ENCODE measurements at regions not wholly inside any gene's neighbourhood (a gene's known extent, or its start where the extent isn't known, plus 50 kb on each side); places are given as distances from the start of the nearest gene placed in this dataset.

GRCh38 chr5:58255386-58255785 lies 204.5 kb downstream of the PLK2 start (continued):
- TF ChIP-seq USF2 (IDR thresholded peaks at IDR 0.05; ENCODE audit: borderline replicate concordance, low read depth, low read length) = no peak
- no peak for TF ChIP-seq RXRA (IDR thresholded peaks at IDR 0.05; ENCODE audit: borderline replicate concordance, low read depth)

DNA sequence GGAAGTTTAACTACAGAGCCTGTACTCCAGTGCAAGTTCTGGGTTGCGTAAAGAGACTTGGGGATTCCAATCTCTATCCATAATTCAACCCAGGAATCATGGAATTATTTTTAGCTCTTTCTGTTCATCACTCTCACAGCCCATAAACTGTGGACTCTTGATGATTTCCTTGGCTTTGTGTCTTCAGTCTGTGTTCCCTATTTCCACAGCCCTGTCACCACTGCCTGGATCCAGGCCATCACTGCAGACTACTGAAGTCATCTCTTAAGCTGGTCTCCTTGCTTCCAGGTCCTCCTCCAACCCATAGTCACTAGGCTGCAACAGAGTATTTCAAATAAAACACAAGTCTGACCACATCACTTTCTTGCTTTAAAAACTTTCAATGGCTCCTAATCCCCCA lies 211.7 kb downstream of the PLK2 start:
- ChIA-PET CTCF (no interaction called here), POLR2A (no interaction called here)
- Histone ChIP-seq H3K4me2 (no peak overlapping the region), H3K27ac (ENCODE audit: low read depth in 2 of 2, low read length in 1 of 2) (no peak overlapping the region), H3F3A (replicated peaks; ENCODE audit: insufficient read depth) (peaks cover 4% of the 10 kb centered on the region), H3K4me1 (ENCODE audit: control insufficient read depth in 1 of 2, insufficient read depth in 2 of 2, low read depth in 1 of 2, low read length in 1 of 2) (peaks cover 0 to 6% of the 10 kb centered on the region in 2 experiments; a peak in 1 of 4 replicates), H2AFZ (ENCODE audit: low read depth) (no peak overlapping the region), H3K36me3 (replicated peaks in 1 of 2; ENCODE audit: control insufficient read depth in 1 of 2, insufficient read depth in 2 of 2, low read length in 1 of 2) (no peaks in the 10 kb centered on the region), H3K27me3 (ENCODE audit: insufficient read depth) (no peaks in the 10 kb centered on the region), H3K9me2 (no peaks in the 10 kb centered on the region), H3K79me2 (ENCODE audit: insufficient read depth) (no peaks in the 10 kb centered on the region), H3K9ac (no peak overlapping the region), H3K4me3 (ENCODE audit: low read depth in 2 of 2, low read length in 1 of 2) (no peak overlapping the region), H4K20me1 (ENCODE audit: insufficient read depth) (no peaks in the 10 kb centered on the region), H3K9me3 (no peaks in the 10 kb centered on the region)
- TF ChIP-seq FOSL2 (IDR thresholded peaks at IDR 0.05; ENCODE audit: borderline replicate concordance, low read depth) (no peak), RXRA (IDR thresholded peaks at IDR 0.05; ENCODE audit: borderline replicate concordance, low read depth) (no peak), FOXM1 (IDR thresholded peaks at IDR 0.05; ENCODE audit: low read depth) (no peak), TEAD4 (IDR thresholded peaks at IDR 0.05; ENCODE audit: borderline replicate concordance, insufficient read depth) (no peak), IRF3 (IDR thresholded peaks at IDR 0.05; ENCODE audit: low read depth, low read length) (no peak), CHD2 (IDR thresholded peaks at IDR 0.05; ENCODE audit: low read length, partially characterized antibody) (no peak), RFX5 (IDR thresholded peaks at IDR 0.05; ENCODE audit: low read length) (no peak), ELF1 (IDR thresholded peaks at IDR 0.05) (no peak), MAX (IDR thresholded peaks at IDR 0.05; ENCODE audit: low read depth) (no peak), NFIC (IDR thresholded peaks at IDR 0.05; ENCODE audit: borderline replicate concordance) (no peak), SIN3A (IDR thresholded peaks at IDR 0.05; ENCODE audit: borderline replicate concordance, low read depth, low read length) (no peak), USF1 (IDR thresholded peaks at IDR 0.05; ENCODE audit: borderline replicate concordance, low read depth) (no peak), MXI1 (IDR thresholded peaks at IDR 0.05; ENCODE audit: low read depth, low read length) (no peak), TCF12 (IDR thresholded peaks at IDR 0.05) (no peak), MEF2A (IDR thresholded peaks at IDR 0.05; ENCODE audit: borderline replicate concordance, low read depth) (no peak), RCOR1 (IDR thresholded peaks at IDR 0.05; ENCODE audit: low read length) (no peak), EZH2phosphoT487 (IDR thresholded peaks at IDR 0.05; ENCODE audit: borderline replicate concordance, low read depth) (no peak), GATA2 (CRISPR knock-in tag; IDR thresholded peaks at IDR 0.05) (no peak)
- TF ChIP-seq, protein P1, sequence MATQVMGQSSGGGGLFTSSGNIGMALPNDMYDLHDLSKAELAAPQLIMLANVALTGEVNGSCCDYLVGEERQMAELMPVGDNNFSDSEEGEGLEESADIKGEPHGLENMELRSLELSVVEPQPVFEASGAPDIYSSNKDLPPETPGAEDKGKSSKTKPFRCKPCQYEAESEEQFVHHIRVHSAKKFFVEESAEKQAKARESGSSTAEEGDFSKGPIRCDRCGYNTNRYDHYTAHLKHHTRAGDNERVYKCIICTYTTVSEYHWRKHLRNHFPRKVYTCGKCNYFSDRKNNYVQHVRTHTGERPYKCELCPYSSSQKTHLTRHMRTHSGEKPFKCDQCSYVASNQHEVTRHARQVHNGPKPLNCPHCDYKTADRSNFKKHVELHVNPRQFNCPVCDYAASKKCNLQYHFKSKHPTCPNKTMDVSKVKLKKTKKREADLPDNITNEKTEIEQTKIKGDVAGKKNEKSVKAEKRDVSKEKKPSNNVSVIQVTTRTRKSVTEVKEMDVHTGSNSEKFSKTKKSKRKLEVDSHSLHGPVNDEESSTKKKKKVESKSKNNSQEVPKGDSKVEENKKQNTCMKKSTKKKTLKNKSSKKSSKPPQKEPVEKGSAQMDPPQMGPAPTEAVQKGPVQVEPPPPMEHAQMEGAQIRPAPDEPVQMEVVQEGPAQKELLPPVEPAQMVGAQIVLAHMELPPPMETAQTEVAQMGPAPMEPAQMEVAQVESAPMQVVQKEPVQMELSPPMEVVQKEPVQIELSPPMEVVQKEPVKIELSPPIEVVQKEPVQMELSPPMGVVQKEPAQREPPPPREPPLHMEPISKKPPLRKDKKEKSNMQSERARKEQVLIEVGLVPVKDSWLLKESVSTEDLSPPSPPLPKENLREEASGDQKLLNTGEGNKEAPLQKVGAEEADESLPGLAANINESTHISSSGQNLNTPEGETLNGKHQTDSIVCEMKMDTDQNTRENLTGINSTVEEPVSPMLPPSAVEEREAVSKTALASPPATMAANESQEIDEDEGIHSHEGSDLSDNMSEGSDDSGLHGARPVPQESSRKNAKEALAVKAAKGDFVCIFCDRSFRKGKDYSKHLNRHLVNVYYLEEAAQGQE (IDR thresholded peaks at IDR 0.05; ENCODE audit: low read depth, low read length) = no peak
- no peak for DNase-seq
- WGBS (ENCODE audit: low lambda C conversion rate) = 92% methylated on average over 1 of the region's 1 CpG
